Loucy (cell line): ENCODE measurements at regions not wholly inside any gene's neighbourhood (a gene's known extent, or its start where the extent isn't known, plus 50 kb on each side); places are given as distances from the start of the nearest gene placed in this dataset.

ENCODE experiments used
- CTCF ChIP-seq: fragments of 200-600 bp; sonication (generic); conservative IDR thresholded peaks from 2 replicates; pipeline ENCODE4 v1.5.1; 2014; ENCODE audit warnings: mild to moderate bottlenecking, antibody characterized with exemption, low read length
- EZH2phosphoT487 ChIP-seq: fragments of 200-600 bp; IDR thresholded peaks from 2 replicates; pipeline ENCODE4 v1.6.1; 2018; ENCODE audit warnings: antibody characterized with exemption, mild to moderate bottlenecking, moderate library complexity, borderline replicate concordance

- TF ChIP-seq CTCF (no peak), EZH2phosphoT487 (no peak)
Measured at GRCh38 chr1:4424254-4424653, 230.2 kb upstream of the AJAP1 start.
